ENCODE measurements at regions not wholly inside any gene's neighbourhood (a gene's known extent, or its start where the extent isn't known, plus 50 kb on each side); places are given as distances from the start of the nearest gene placed in this dataset.

GRCh38 chr9:116015855-116016254 is 137.7 kb upstream of the PAPPA start:
- ATAC-seq, result no peak
- no peak for DNase-seq (ENCODE audit: low read depth in 1 of 2, low spot score in 1 of 2)
- Histone ChIP-seq H3K4me3 (no peak overlapping the region), H3K4me1 (peaks cover 5% of the 10 kb centered on the region; the same call in 2 of the 3 replicates), H3K9me3 (no peaks in the 10 kb centered on the region), H3K4me2 (no peak overlapping the region), H3K27ac (no peak overlapping the region)
- FAIRE-seq, result no peak
- no peak for TF ChIP-seq PBX3 (IDR thresholded peaks at IDR 0.05)
- TF ChIP-seq ZNF302 (CRISPR knock-in tag; IDR thresholded peaks at IDR 0.05), result no peak
- ChIA-PET POLR2A (no interaction called here), CTCF (no interaction called here)

DNA sequence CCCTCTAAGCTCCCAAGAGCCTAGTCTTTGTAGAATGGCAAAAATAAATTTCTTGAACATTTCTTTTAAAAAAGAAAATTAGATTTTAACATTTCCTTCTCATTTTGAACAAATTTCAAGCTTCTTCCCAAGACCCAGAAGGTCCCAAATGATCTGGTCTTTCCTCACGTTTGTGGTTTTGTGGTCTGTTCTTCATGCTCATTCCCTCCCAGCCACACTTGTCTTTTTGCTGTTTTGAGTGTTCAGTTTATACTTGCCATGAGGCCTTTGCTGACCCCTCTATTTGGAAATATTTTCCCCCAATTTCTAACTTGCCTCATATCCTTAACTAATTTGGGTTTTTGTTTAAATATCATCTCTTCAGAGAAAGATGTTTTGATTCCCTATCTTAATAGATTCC is 133.4 kb upstream of the PAPPA start:
- Histone ChIP-seq H3K4me2 (no peak overlapping the region), H3K4me3 (no peak overlapping the region), H3K9me3 (no peaks in the 10 kb centered on the region), H3K4me1 (peaks cover 9% of the 10 kb centered on the region; the same call in 2 of the 3 replicates), H3K27ac (peak overlapping the region in 1 of 2 experiments; percentile 36; a peak in 2 of 6 replicates)
- FAIRE-seq (no peak), ATAC-seq (no peak), DNase-seq (ENCODE audit: low read depth in 1 of 2, low spot score in 1 of 2) (no peak)
- ChIA-PET POLR2A (no interaction called here), CTCF (no interaction called here)
- TF ChIP-seq, protein P1, sequence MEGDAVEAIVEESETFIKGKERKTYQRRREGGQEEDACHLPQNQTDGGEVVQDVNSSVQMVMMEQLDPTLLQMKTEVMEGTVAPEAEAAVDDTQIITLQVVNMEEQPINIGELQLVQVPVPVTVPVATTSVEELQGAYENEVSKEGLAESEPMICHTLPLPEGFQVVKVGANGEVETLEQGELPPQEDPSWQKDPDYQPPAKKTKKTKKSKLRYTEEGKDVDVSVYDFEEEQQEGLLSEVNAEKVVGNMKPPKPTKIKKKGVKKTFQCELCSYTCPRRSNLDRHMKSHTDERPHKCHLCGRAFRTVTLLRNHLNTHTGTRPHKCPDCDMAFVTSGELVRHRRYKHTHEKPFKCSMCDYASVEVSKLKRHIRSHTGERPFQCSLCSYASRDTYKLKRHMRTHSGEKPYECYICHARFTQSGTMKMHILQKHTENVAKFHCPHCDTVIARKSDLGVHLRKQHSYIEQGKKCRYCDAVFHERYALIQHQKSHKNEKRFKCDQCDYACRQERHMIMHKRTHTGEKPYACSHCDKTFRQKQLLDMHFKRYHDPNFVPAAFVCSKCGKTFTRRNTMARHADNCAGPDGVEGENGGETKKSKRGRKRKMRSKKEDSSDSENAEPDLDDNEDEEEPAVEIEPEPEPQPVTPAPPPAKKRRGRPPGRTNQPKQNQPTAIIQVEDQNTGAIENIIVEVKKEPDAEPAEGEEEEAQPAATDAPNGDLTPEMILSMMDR (IDR thresholded peaks at IDR 0.05), result no peak
- no peak for TF ChIP-seq MAFK (IDR thresholded peaks at IDR 0.05; ENCODE audit: partially characterized antibody)
- TF ChIP-seq, protein P2, sequence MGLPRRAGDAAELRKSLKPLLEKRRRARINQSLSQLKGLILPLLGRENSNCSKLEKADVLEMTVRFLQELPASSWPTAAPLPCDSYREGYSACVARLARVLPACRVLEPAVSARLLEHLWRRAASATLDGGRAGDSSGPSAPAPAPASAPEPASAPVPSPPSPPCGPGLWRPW (IDR thresholded peaks at IDR 0.05), result no peak
- TF ChIP-seq HOXB13 (CRISPR knock-in tag; IDR thresholded peaks at IDR 0.05; ENCODE audit: low read depth), result no peak
- no peak for TF ChIP-seq PBX3 (IDR thresholded peaks at IDR 0.05)
- no peak for TF ChIP-seq CEBPB (IDR thresholded peaks at IDR 0.05)
- no peak for TF ChIP-seq CBX8 (IDR thresholded peaks at IDR 0.05)
- TF ChIP-seq GATA3 (IDR thresholded peaks at IDR 0.05; ENCODE audit: borderline replicate concordance), result no peak
- TF ChIP-seq JUN (IDR thresholded peaks at IDR 0.05), result no peak
- TF ChIP-seq RNF2 (IDR thresholded peaks at IDR 0.05; ENCODE audit: borderline replicate concordance, low read depth), result no peak
- no peak for TF ChIP-seq CHD2 (IDR thresholded peaks at IDR 0.05; ENCODE audit: low read length, partially characterized antibody)
- no peak for TF ChIP-seq FOSL2 (IDR thresholded peaks at IDR 0.05)
- TF ChIP-seq FOSL2 (CRISPR knock-in tag; IDR thresholded peaks at IDR 0.05), result no peak
- no peak for TF ChIP-seq RFX5 (IDR thresholded peaks at IDR 0.05)
- TF ChIP-seq PHF8 (IDR thresholded peaks at IDR 0.05; ENCODE audit: borderline replicate concordance, low read depth), result no peak
- no peak for TF ChIP-seq EHF (CRISPR knock-in tag; IDR thresholded peaks at IDR 0.05)
- no peak for TF ChIP-seq FOSB (CRISPR knock-in tag; IDR thresholded peaks at IDR 0.05)
- WGBS (ENCODE audit: missing lambda C conversion rate), result 92% methylated on average over 1 of the region's 1 CpG

DNA sequence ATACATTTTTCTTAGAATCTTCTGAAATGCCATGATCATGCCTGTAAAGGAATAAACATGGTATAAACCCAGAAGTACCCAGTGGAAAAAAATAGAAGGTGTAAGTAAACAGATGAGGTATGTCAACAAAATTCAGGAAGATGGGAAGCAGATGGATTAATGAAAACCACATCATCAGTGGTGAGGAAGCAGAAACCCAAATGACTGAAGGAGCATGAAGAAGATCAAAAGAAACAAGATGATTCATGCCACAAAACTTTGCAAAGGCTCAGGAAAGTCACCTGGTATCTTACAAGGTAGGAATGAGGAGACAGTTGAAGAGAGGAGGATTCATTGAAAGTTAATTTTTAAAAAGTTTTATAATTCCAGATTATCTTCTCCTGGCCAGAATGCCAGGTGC is 132.8 kb upstream of the PAPPA start:
- peaks cover 9% of the 10 kb centered on the region; the same call in 2 of the 3 replicates for H3K4me1 ChIP-seq
- ChIA-PET POLR2A (no interaction called here), CTCF (interaction anchor here (1.3 to 1.8 kb wide), 2 partner anchors 10 to 45 kb away, joined by 3 to 6 read pairs; no protein-coding TSS in a partner anchor)
- H3K9me3 ChIP-seq, result peaks cover 2% of the 10 kb centered on the region; the same call in 1 of the 3 replicates
- TF ChIP-seq JUNB (IDR thresholded peaks at IDR 0.05), result peak; percentile 46; the same call in 1 of the 2 replicates
- TF ChIP-seq, protein P3, sequence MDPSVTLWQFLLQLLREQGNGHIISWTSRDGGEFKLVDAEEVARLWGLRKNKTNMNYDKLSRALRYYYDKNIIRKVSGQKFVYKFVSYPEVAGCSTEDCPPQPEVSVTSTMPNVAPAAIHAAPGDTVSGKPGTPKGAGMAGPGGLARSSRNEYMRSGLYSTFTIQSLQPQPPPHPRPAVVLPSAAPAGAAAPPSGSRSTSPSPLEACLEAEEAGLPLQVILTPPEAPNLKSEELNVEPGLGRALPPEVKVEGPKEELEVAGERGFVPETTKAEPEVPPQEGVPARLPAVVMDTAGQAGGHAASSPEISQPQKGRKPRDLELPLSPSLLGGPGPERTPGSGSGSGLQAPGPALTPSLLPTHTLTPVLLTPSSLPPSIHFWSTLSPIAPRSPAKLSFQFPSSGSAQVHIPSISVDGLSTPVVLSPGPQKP (IDR thresholded peaks at IDR 0.05; ENCODE audit: low read depth, low read length), result no peak
- H3K4me2 ChIP-seq, result no peak overlapping the region; the same call in 2 of the 3 replicates
- FAIRE-seq, result peak; percentile 46
- peak in 1 of 2 experiments; percentile 43 for DNase-seq (ENCODE audit: low read depth in 1 of 2, low spot score in 1 of 2)
- no peak overlapping the region for H3K4me3 ChIP-seq
- no peak for ATAC-seq
- peak overlapping the region; percentile 6 to 55; a peak in 4 of 6 replicates for H3K27ac ChIP-seq
